HEK293T (cell line): ENCODE measurements at regions not wholly inside any gene's neighbourhood (a gene's known extent, or its start where the extent isn't known, plus 50 kb on each side); places are given as distances from the start of the nearest gene placed in this dataset.

ENCODE experiments used
- CTCF ChIA-PET: fragments of 350-600 bp; formaldehyde crosslinking; extraction: SDS; loops from one replicate; lab custom pipeline; 2021; ENCODE audit warnings: antibody characterized with exemption, inconsistent platforms; lab: Yijun Ruan, JAX
- POLR2A ChIA-PET: fragments of 350-600 bp; formaldehyde crosslinking; extraction: SDS; loops from one replicate; lab custom pipeline; 2020; ENCODE audit warnings: antibody characterized with exemption, inconsistent platforms; lab: Yijun Ruan, JAX
- DNase-seq: peaks from one replicate; pipeline ENCODE4 v3.0.0; 2012; ENCODE audit warnings: mixed read lengths; ENCODE audit errors: extremely low spot score
- ARNT ChIP-seq: fragments of 450-650 bp; IDR thresholded peaks from 2 replicates; pipeline ENCODE4 v1.6.1; 2017; ENCODE audit warnings: mild to moderate bottlenecking
- BHLHE40 ChIP-seq: fragments of 450-650 bp; IDR thresholded peaks from 2 replicates; pipeline ENCODE4 v1.6.1; 2016; ENCODE audit warnings: mild to moderate bottlenecking, moderate library complexity, borderline replicate concordance
- CTBP1 ChIP-seq: fragments of 450-650 bp; IDR thresholded peaks from 2 replicates; pipeline ENCODE4 v1.6.1; 2016; ENCODE audit warnings: borderline replicate concordance
- ELF4 ChIP-seq: fragments of 450-650 bp; IDR thresholded peaks from 2 replicates; pipeline ENCODE4 v1.6.1; 2017; ENCODE audit warnings: antibody characterized with exemption
- FOXA1 ChIP-seq: fragments of 450-650 bp; IDR thresholded peaks from 2 replicates; pipeline ENCODE4 v1.6.1; 2016; ENCODE audit warnings: mild to moderate bottlenecking
- FOXK2 ChIP-seq: fragments of 450-650 bp; IDR thresholded peaks from 2 replicates; pipeline ENCODE4 v1.6.1; 2016; ENCODE audit warnings: mild to moderate bottlenecking
- FOXM1 ChIP-seq: fragments of 450-650 bp; IDR thresholded peaks from 2 replicates; pipeline ENCODE4 v1.6.1; 2017; ENCODE audit warnings: mild to moderate bottlenecking, borderline replicate concordance
- HDGF ChIP-seq: fragments of 450-650 bp; IDR thresholded peaks from 2 replicates; pipeline ENCODE4 v1.6.1; 2017; ENCODE audit warnings: antibody characterized with exemption, borderline replicate concordance
- L3MBTL2 ChIP-seq: fragments of 450-650 bp; conservative IDR thresholded peaks from 2 replicates; pipeline ENCODE4 v1.6.1; 2016; ENCODE audit warnings: mild to moderate bottlenecking
- LEF1 ChIP-seq: fragments of 450-650 bp; IDR thresholded peaks from 2 replicates; pipeline ENCODE4 v1.6.1; 2017; ENCODE audit warnings: mild to moderate bottlenecking, borderline replicate concordance
- NFRKB ChIP-seq: fragments of 450-650 bp; IDR thresholded peaks from 2 replicates; pipeline ENCODE4 v1.6.1; 2016; ENCODE audit warnings: mild to moderate bottlenecking, moderate library complexity
- PKNOX1 ChIP-seq: fragments of 450-650 bp; IDR thresholded peaks from 2 replicates; pipeline ENCODE4 v1.6.1; 2016
- SP1 ChIP-seq: fragments of 450-650 bp; IDR thresholded peaks from 2 replicates; pipeline ENCODE4 v1.6.1; 2017
- SUZ12 ChIP-seq: fragments of 450-650 bp; IDR thresholded peaks from 2 replicates; pipeline ENCODE4 v1.6.1; 2016; ENCODE audit warnings: mild to moderate bottlenecking
- TARDBP ChIP-seq: fragments of 450-650 bp; IDR thresholded peaks from 2 replicates; pipeline ENCODE4 v1.6.1; 2016
- ZNF384 ChIP-seq: fragments of 450-650 bp; IDR thresholded peaks from 2 replicates; pipeline ENCODE4 v1.6.1; 2016

- POLR2A ChIA-PET: no interaction called here
- no peak for DNase-seq
- CTCF ChIA-PET: no interaction called here
- TF ChIP-seq ARNT (no peak), SUZ12 (no peak), ZNF384 (no peak), FOXM1 (no peak), L3MBTL2 (no peak)
Measured at GRCh38 chr13:111555903-111556302, 235.5 kb downstream of the TEX29 start.

GRCh38 chr13:111556496-111556895 lies 236.1 kb downstream of the TEX29 start:
- TF ChIP-seq FOXK2: no peak
- no peak for TF ChIP-seq ZNF384
- TF ChIP-seq CTBP1: no peak
- no peak for TF ChIP-seq NFRKB
- no peak for TF ChIP-seq PKNOX1
- TF ChIP-seq SUZ12: no peak
- TF ChIP-seq HDGF: no peak
- no peak for TF ChIP-seq LEF1
- no peak for TF ChIP-seq SP1
- TF ChIP-seq FOXM1: no peak
- TF ChIP-seq ARNT: no peak
- no peak for TF ChIP-seq BHLHE40
- TF ChIP-seq FOXA1: no peak
- no peak for TF ChIP-seq L3MBTL2
- TF ChIP-seq ELF4: no peak
- TF ChIP-seq TARDBP: no peak
- CTCF ChIA-PET: no interaction called here
- no peak for DNase-seq
- POLR2A ChIA-PET: interaction anchor here (0.6 kb wide), 1 partner anchor 1860 kb away, joined by 3 read pairs; no protein-coding TSS in a partner anchor

GRCh38 chr13:111557921-111558699 lies 237.7 kb downstream of the TEX29 start:
- POLR2A ChIA-PET: no interaction called here
- TF ChIP-seq FOXA1 (no peak), SUZ12 (no peak), SP1 (no peak), FOXK2 (no peak), ELF4 (no peak), PKNOX1 (no peak), HDGF (no peak), FOXM1 (no peak), BHLHE40 (no peak), ARNT (no peak), TARDBP (no peak), NFRKB (no peak), ZNF384 (no peak), L3MBTL2 (no peak), CTBP1 (no peak), LEF1 (no peak)
- no peak for DNase-seq
- CTCF ChIA-PET: no interaction called here

- no peak for TF ChIP-seq ARNT
- no peak for TF ChIP-seq LEF1
- no peak for TF ChIP-seq ELF4
- no peak for TF ChIP-seq NFRKB
- no peak for TF ChIP-seq SP1
- TF ChIP-seq FOXA1: no peak
- TF ChIP-seq ZNF384: no peak
- TF ChIP-seq TARDBP: no peak
- no peak for TF ChIP-seq FOXK2
- TF ChIP-seq CTBP1: no peak
- TF ChIP-seq BHLHE40: no peak
- no peak for TF ChIP-seq HDGF
- TF ChIP-seq PKNOX1: no peak
- no peak for TF ChIP-seq L3MBTL2
- TF ChIP-seq FOXM1: no peak
- no peak for TF ChIP-seq SUZ12
- DNase-seq: no peak
- ChIA-PET POLR2A (no interaction called here), CTCF (no interaction called here)
Measured at GRCh38 chr13:111558700-111559088, 238.3 kb downstream of the TEX29 start.

- no peak for DNase-seq
Measured at GRCh38 chr13:111559612-111560403, 239.4 kb downstream of the TEX29 start.

More at GRCh38 chr13:111559612-111560403, 239.4 kb downstream of the TEX29 start:
- ChIA-PET POLR2A (no interaction called here), CTCF (no interaction called here)
- TF ChIP-seq SP1: no peak
- TF ChIP-seq PKNOX1: no peak
- no peak for TF ChIP-seq NFRKB
- TF ChIP-seq ZNF384: no peak
- no peak for TF ChIP-seq BHLHE40
- TF ChIP-seq HDGF: no peak
